H1 (cell line): ENCODE measurements at regions not wholly inside any gene's neighbourhood (a gene's known extent, or its start where the extent isn't known, plus 50 kb on each side); places are given as distances from the start of the nearest gene placed in this dataset.

Experiments used
- CTCF ChIA-PET: fragments of 300-600 bp; sonication (Branson Sonifier 250); formaldehyde crosslinking; loops from one replicate; lab custom pipeline; 2021; ENCODE audit not compliant: partially characterized antibody; lab: Charles Lee
- POLR2A ChIA-PET: fragments of 300-600 bp; sonication (Branson Sonifier 250); formaldehyde crosslinking; loops from one replicate; lab custom pipeline; 2021; ENCODE audit warnings: inconsistent platforms; ENCODE audit not compliant: partially characterized antibody; lab: Charles Lee
- DNase-seq, 2 experiments: peaks; one replicate each; pipeline versions ENCODE4 v3.0.0 to v3.0.0-alpha.2; 2010 to 2022; ENCODE audit warnings: low spot score in 2 of 2, low read depth in 1 of 2, mixed read lengths in 1 of 2
- FAIRE-seq: peaks from 2 replicates; lab custom pipeline; 2011; peaks lifted over from hg19 to GRCh38; lab: Jason Lieb, UNC
- H2AFZ ChIP-seq: 2 replicates; pipeline ENCODE4 v1.8.1; 2012; ENCODE audit warnings: low read length, inconsistent platforms
- H2AK5ac ChIP-seq: 2 replicates; pipeline ENCODE4 v1.6.1; 2013; ENCODE audit warnings: low read depth, low read length
- H2BK120ac ChIP-seq: replicated peaks from 2 replicates; pipeline ENCODE3; 2013; ENCODE audit warnings: low read depth, low read length, inconsistent platforms
- H2BK12ac ChIP-seq: 2 replicates; pipeline ENCODE4 v1.6.1; 2013; ENCODE audit warnings: low read depth, low read length
- H2BK15ac ChIP-seq: 2 replicates; pipeline ENCODE4 v1.6.1; 2013; ENCODE audit warnings: low read length
- H2BK20ac ChIP-seq: 2 replicates; pipeline ENCODE4 v1.6.1; 2013; ENCODE audit warnings: low read length
- H2BK5ac ChIP-seq: 2 replicates; pipeline ENCODE4 v1.6.1; 2013; ENCODE audit warnings: low read depth, low read length
- H3K14ac ChIP-seq: 2 replicates; pipeline ENCODE4 v1.6.1; 2013; ENCODE audit warnings: inconsistent platforms; ENCODE audit not compliant: insufficient read length
- H3K18ac ChIP-seq: 2 replicates; pipeline ENCODE4 v1.6.1; 2013; ENCODE audit warnings: low read length; ENCODE audit errors: extremely low read depth
- H3K23ac ChIP-seq: 2 replicates; pipeline ENCODE4 v1.6.1; 2013; ENCODE audit warnings: inconsistent platforms; ENCODE audit not compliant: insufficient read length
- H3K23me2 ChIP-seq: 2 replicates; pipeline ENCODE4 v1.6.1; 2013; ENCODE audit warnings: low read depth, low read length
- H3K27ac ChIP-seq: 2 replicates; pipeline ENCODE4 v1.6.1; 2011; ENCODE audit warnings: low read depth, low read length, inconsistent platforms
- H3K27me3 ChIP-seq, 4 experiments: replicated peaks in 1 of 4; 1 replicate in 1 of 4; 2 replicates in 3 of 4; pipeline versions ENCODE4 v1.6.1 to v1.8.1; 2011 to 2013; ENCODE audit warnings: low read length in 3 of 4, mild to moderate bottlenecking in 3 of 4, inconsistent platforms in 2 of 4, mixed read lengths in 2 of 4, moderate library complexity in 1 of 4; ENCODE audit not compliant: control insufficient read depth in 3 of 4, insufficient read depth in 3 of 4; ENCODE audit errors: extremely low read depth in 1 of 4
- H3K36me3 ChIP-seq, 4 experiments: 2 replicates each; pipeline versions ENCODE4 v1.6.1 to v1.8.1; 2011 to 2013; ENCODE audit warnings: mild to moderate bottlenecking in 4 of 4, low read length in 3 of 4, moderate library complexity in 2 of 4, control low read depth in 1 of 4, inconsistent platforms in 1 of 4; ENCODE audit not compliant: insufficient read depth in 4 of 4, control insufficient read depth in 2 of 4
- H3K4ac ChIP-seq: replicated peaks from 2 replicates; pipeline ENCODE3; 2013; ENCODE audit warnings: low read length, low read depth, mixed read lengths, inconsistent platforms; ENCODE audit not compliant: insufficient read length
- H3K4me1 ChIP-seq, 4 experiments: replicated peaks in 1 of 4; 1 replicate in 1 of 4; 2 replicates in 3 of 4; pipeline versions ENCODE4 v1.6.1 to v1.8.1; 2011 to 2013; ENCODE audit warnings: low read length in 3 of 4, inconsistent platforms in 2 of 4, mixed read lengths in 1 of 4; ENCODE audit not compliant: insufficient read depth in 4 of 4, control insufficient read depth in 3 of 4
- H3K4me2 ChIP-seq, 2 experiments: 2 replicates each; pipeline versions ENCODE4 v1.6.1 to v1.8.1; 2011 to 2013; ENCODE audit warnings: low read depth in 2 of 2, low read length in 2 of 2, control low read depth in 1 of 2, inconsistent platforms in 1 of 2, mild to moderate bottlenecking in 1 of 2; ENCODE audit not compliant: insufficient read depth in 1 of 2
- H3K4me3 ChIP-seq, 4 experiments: fragments of 200-600, 300-600 bp in 1 of 4; sonication (generic), shearing (Covaris generic), sonication (Bioruptor Twin) in 1 of 4; 2 replicates each; pipeline versions ENCODE4 v1.5.1 to v1.8.1; 2011 to 2016; ENCODE audit warnings: low read length in 4 of 4, low read depth in 3 of 4, control low read depth in 2 of 4, inconsistent platforms in 2 of 4, mild to moderate bottlenecking in 2 of 4, mixed read lengths in 1 of 4, moderate library complexity in 1 of 4; ENCODE audit not compliant: insufficient read depth in 2 of 4; ENCODE audit errors: extremely low read depth in 1 of 4
- H3K56ac ChIP-seq: replicated peaks from 2 replicates; pipeline ENCODE3; 2013; ENCODE audit warnings: low read depth, mild to moderate bottlenecking, mixed read lengths, low read length, inconsistent platforms; ENCODE audit not compliant: insufficient read length
- H3K79me1 ChIP-seq: 2 replicates; pipeline ENCODE4 v1.6.1; 2013; ENCODE audit warnings: low read depth, low read length, control low read depth
- H3K79me2 ChIP-seq, 2 experiments: 2 replicates each; pipeline versions ENCODE4 v1.6.1 to v1.8.1; 2012 to 2013; ENCODE audit warnings: low read length in 2 of 2, mild to moderate bottlenecking in 2 of 2, inconsistent platforms in 1 of 2; ENCODE audit not compliant: insufficient read depth in 2 of 2, control insufficient read depth in 1 of 2
- H3K9ac ChIP-seq, 4 experiments: replicated peaks in 1 of 4; 1 replicate in 1 of 4; 2 replicates in 3 of 4; pipeline versions ENCODE4 v1.6.1 to v1.8.1; 2011 to 2013; ENCODE audit warnings: low read depth in 3 of 4, low read length in 3 of 4, control low read depth in 2 of 4, mild to moderate bottlenecking in 2 of 4, moderate library complexity in 2 of 4, inconsistent platforms in 1 of 4; ENCODE audit errors: extremely low read depth in 1 of 4
- H3K9me3 ChIP-seq, 2 experiments: 2 replicates each; pipeline versions ENCODE4 v1.6.1 to v1.8.1; 2012 to 2013; ENCODE audit warnings: mild to moderate bottlenecking in 2 of 2, moderate library complexity in 2 of 2, control low read depth in 1 of 2, inconsistent platforms in 1 of 2, low read depth in 1 of 2, low read length in 1 of 2, mixed read lengths in 1 of 2; ENCODE audit not compliant: insufficient read depth in 2 of 2
- H4K20me1 ChIP-seq, 2 experiments: replicated peaks in 1 of 2; 2 replicates each; pipeline versions ENCODE3 to v1.8.1; 2011 to 2013; ENCODE audit warnings: inconsistent platforms in 2 of 2, low read length in 2 of 2, mild to moderate bottlenecking in 1 of 2; ENCODE audit not compliant: insufficient read depth in 2 of 2, control insufficient read depth in 1 of 2
- H4K5ac ChIP-seq: 2 replicates; pipeline ENCODE4 v1.6.1; 2013; ENCODE audit warnings: low read length, low read depth, mixed read lengths, inconsistent platforms; ENCODE audit not compliant: insufficient read length
- H4K8ac ChIP-seq: 2 replicates; pipeline ENCODE4 v1.8.0; 2013; ENCODE audit warnings: mild to moderate bottlenecking, moderate library complexity, low read length, inconsistent platforms; ENCODE audit not compliant: insufficient read depth; ENCODE audit errors: extremely low read depth
- H4K91ac ChIP-seq: replicated peaks from 2 replicates; pipeline ENCODE3; 2013; ENCODE audit warnings: low read length, mixed read lengths, inconsistent platforms; ENCODE audit not compliant: insufficient read length
- ASH2L ChIP-seq: fragments of 200-600, 300-600 bp; sonication (generic); IDR thresholded peaks from one replicate; pipeline ENCODE4 v1.7.1; 2017; ENCODE audit warnings: low read length
- SP2 ChIP-seq: IDR thresholded peaks from 2 replicates; pipeline ENCODE4 v1.6.1; 2012; ENCODE audit warnings: mild to moderate bottlenecking, low read length, inconsistent platforms
- SRF ChIP-seq: IDR thresholded peaks from 2 replicates; pipeline ENCODE4 v1.6.1; 2011; ENCODE audit warnings: mild to moderate bottlenecking, low read depth, low read length, moderate library complexity
- TAF7 ChIP-seq: optimal IDR thresholded peaks from 2 replicates; pipeline ENCODE3; 2011; ENCODE audit warnings: low read depth, mild to moderate bottlenecking, inconsistent platforms, low read length, moderate library complexity, borderline replicate concordance
- WGBS, 2 experiments: shearing (Covaris generic) in 1 of 2; methylation state at CpG; one replicate each; pipeline versions ENCODE4 v1.1.6 to v1.1.7; 2013 to 2015; ENCODE audit warnings: low lambda C conversion rate in 2 of 2, mixed read lengths in 2 of 2, inconsistent platforms in 1 of 2, low coverage in 1 of 2, missing lambda C conversion rate in 1 of 2; ENCODE audit not compliant: insufficient replicate concordance in 2 of 2, insufficient coverage in 1 of 2, insufficient read length in 1 of 2; ENCODE audit errors: extremely low coverage in 1 of 2, missing lambda C conversion rate in 1 of 2; 5-methylcytosine and 5-hydroxymethylcytosine counted together
- TF ChIP-seq, protein P1 (sequence below): IDR thresholded peaks from 2 replicates; pipeline ENCODE4 v1.6.1; 2011; ENCODE audit warnings: low read depth, mild to moderate bottlenecking, low read length; ENCODE audit not compliant: insufficient read depth
- TF ChIP-seq, protein P2 (sequence below): IDR thresholded peaks from 2 replicates; pipeline ENCODE4 v1.6.1; 2012; ENCODE audit warnings: inconsistent platforms
- TF ChIP-seq, protein P3 (sequence below), 3 experiments: IDR thresholded peaks; 1 replicate in 2 of 3; 2 replicates in 1 of 3; pipeline versions ENCODE4 v1.5.1 to v1.6.1; 2011; ENCODE audit warnings: low read length in 3 of 3, mild to moderate bottlenecking in 3 of 3, inconsistent platforms in 2 of 3, low read depth in 1 of 3, moderate library complexity in 1 of 3; ENCODE audit not compliant: insufficient read depth in 1 of 3; ENCODE audit errors: control extremely low read depth in 1 of 3

DNA sequence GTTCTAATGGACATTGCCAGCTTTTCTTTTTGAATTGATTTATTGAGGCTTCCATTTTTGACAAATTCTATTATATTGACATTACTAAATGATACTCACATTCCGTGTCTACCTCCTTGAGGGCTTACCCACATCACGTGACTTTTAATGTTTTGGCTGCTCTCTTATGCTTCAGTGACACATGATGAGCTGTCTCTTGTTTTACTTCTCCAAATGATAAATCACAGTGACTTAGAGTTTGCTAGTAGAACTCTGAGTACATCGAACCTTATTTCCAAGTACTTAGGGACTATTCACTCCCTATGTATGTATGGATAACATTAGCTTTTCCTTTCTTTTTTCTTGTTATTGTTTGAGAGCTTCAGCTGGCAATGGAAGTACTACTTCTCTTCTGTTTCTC, 169.8 kb upstream of the KCNN2 start:
- POLR2A ChIA-PET: no interaction called here
- Histone ChIP-seq H4K8ac (no peak overlapping the region), H2AFZ (no peak overlapping the region), H3K18ac (no peak overlapping the region), H3K23ac (no peak overlapping the region), H3K4me1 (no peaks in the 10 kb centered on the region), H4K5ac (no peak overlapping the region), H3K9me3 (no peaks in the 10 kb centered on the region), H3K27ac (no peak overlapping the region), H4K91ac (no peak overlapping the region), H2AK5ac (no peak overlapping the region), H3K4me2 (no peak overlapping the region), H3K9ac (no peak overlapping the region), H2BK5ac (no peak overlapping the region), H4K20me1 (no peaks in the 10 kb centered on the region), H2BK20ac (no peak overlapping the region), H3K4me3 (no peak overlapping the region), H3K36me3 (no peaks in the 10 kb centered on the region), H3K23me2 (no peaks in the 10 kb centered on the region), H3K27me3 (no peaks in the 10 kb centered on the region), H3K4ac (no peak overlapping the region), H2BK15ac (no peak overlapping the region), H3K79me2 (no peaks in the 10 kb centered on the region), H2BK120ac (no peak overlapping the region), H3K79me1 (no peaks in the 10 kb centered on the region), H2BK12ac (no peak overlapping the region), H3K56ac (no peak overlapping the region), H3K14ac (no peak overlapping the region)
- CTCF ChIA-PET: interaction anchor here (0.7 to 3.1 kb wide), 3 partner anchors 9 to 191 kb away, joined by 3 to 10 read pairs (median 5); no protein-coding TSS in a partner anchor
- 74% methylated on average over 3 of the region's 3 CpGs; no CpG with 5 or more reads in 1 of the 2 experiments for WGBS, 2 experiments
- DNase-seq: no peak
- FAIRE-seq: no peak
- TF ChIP-seq, protein P1, sequence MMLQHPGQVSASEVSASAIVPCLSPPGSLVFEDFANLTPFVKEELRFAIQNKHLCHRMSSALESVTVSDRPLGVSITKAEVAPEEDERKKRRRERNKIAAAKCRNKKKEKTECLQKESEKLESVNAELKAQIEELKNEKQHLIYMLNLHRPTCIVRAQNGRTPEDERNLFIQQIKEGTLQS: no peak
- TF ChIP-seq SRF (no peak), TAF7 (no peak), ASH2L (no peak), SP2 (no peak)
- TF ChIP-seq, protein P2, sequence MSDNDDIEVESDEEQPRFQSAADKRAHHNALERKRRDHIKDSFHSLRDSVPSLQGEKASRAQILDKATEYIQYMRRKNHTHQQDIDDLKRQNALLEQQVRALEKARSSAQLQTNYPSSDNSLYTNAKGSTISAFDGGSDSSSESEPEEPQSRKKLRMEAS: no peak
- TF ChIP-seq, protein P3, sequence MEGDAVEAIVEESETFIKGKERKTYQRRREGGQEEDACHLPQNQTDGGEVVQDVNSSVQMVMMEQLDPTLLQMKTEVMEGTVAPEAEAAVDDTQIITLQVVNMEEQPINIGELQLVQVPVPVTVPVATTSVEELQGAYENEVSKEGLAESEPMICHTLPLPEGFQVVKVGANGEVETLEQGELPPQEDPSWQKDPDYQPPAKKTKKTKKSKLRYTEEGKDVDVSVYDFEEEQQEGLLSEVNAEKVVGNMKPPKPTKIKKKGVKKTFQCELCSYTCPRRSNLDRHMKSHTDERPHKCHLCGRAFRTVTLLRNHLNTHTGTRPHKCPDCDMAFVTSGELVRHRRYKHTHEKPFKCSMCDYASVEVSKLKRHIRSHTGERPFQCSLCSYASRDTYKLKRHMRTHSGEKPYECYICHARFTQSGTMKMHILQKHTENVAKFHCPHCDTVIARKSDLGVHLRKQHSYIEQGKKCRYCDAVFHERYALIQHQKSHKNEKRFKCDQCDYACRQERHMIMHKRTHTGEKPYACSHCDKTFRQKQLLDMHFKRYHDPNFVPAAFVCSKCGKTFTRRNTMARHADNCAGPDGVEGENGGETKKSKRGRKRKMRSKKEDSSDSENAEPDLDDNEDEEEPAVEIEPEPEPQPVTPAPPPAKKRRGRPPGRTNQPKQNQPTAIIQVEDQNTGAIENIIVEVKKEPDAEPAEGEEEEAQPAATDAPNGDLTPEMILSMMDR (IDR thresholded peaks at IDR 0.05; ENCODE audit: control extremely low read depth in 1 of 3, insufficient read depth in 1 of 3, low read depth in 1 of 3, low read length in 3 of 3): no peak
